ENCODE measurements at regions not wholly inside any gene's neighbourhood (a gene's known extent, or its start where the extent isn't known, plus 50 kb on each side); places are given as distances from the start of the nearest gene placed in this dataset.
"Not testable (repeated sequence)": the region's sequence is repeated elsewhere in the genome, so short reads cannot be mapped to it uniquely, and the experiment has no call there.

- not testable (repeated sequence) for ATAC-seq
Measured at GRCh38 chrX:23458957-23459356, 124.3 kb downstream of the PTCHD1 start.

DNA sequence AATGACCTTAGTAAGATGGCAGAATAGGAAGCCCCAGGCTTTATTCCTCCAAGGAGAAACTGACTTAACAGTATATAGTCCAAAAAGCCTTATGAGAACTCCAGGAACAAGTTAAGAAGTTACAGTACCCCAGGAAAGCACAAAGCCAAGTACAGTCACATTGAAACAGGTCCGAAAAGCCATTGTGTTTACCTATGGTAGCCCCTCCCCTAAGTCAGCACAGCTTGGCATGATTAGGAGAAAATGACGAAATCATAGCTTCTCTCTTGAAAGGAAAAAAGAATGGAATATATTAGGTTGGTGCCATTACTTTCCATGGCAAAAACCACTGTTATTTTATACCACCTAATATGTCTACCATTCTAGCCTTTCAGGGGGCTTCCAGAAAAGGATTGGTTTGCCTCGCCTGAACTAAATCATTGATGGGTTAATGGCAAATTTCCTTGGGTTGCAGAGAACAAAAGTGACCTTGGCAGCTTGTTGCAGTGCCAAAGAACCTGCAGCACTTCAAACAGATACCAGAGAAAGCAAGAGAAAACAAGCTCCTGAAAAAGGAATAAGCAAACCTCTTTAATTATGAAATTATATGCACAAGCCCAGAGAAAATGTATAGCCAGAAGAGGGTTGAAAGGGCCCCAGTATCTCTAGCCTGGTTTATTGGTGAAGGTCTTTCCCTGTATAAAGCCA is 130.6 kb downstream of the PTCHD1 start:
- TF ChIP-seq, protein P1, sequence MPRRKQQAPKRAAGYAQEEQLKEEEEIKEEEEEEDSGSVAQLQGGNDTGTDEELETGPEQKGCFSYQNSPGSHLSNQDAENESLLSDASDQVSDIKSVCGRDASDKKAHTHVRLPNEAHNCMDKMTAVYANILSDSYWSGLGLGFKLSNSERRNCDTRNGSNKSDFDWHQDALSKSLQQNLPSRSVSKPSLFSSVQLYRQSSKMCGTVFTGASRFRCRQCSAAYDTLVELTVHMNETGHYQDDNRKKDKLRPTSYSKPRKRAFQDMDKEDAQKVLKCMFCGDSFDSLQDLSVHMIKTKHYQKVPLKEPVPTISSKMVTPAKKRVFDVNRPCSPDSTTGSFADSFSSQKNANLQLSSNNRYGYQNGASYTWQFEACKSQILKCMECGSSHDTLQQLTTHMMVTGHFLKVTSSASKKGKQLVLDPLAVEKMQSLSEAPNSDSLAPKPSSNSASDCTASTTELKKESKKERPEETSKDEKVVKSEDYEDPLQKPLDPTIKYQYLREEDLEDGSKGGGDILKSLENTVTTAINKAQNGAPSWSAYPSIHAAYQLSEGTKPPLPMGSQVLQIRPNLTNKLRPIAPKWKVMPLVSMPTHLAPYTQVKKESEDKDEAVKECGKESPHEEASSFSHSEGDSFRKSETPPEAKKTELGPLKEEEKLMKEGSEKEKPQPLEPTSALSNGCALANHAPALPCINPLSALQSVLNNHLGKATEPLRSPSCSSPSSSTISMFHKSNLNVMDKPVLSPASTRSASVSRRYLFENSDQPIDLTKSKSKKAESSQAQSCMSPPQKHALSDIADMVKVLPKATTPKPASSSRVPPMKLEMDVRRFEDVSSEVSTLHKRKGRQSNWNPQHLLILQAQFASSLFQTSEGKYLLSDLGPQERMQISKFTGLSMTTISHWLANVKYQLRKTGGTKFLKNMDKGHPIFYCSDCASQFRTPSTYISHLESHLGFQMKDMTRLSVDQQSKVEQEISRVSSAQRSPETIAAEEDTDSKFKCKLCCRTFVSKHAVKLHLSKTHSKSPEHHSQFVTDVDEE (CRISPR knock-in tag; IDR thresholded peaks at IDR 0.05): no peak
- TF ChIP-seq ZNF8 (CRISPR knock-in tag; IDR thresholded peaks at IDR 0.05) (no peak), PPARA (CRISPR knock-in tag; IDR thresholded peaks at IDR 0.05; ENCODE audit: borderline replicate concordance) (no peak), ZNF565 (CRISPR knock-in tag; conservative IDR thresholded peaks at IDR 0.05; ENCODE audit: low read depth) (no peak), TCF4 (CRISPR knock-in tag; IDR thresholded peaks at IDR 0.05; ENCODE audit: borderline replicate concordance) (no peak), TOX (CRISPR knock-in tag; IDR thresholded peaks at IDR 0.05; ENCODE audit: borderline replicate concordance) (no peak), CSRNP3 (CRISPR knock-in tag; IDR thresholded peaks at IDR 0.05) (no peak), ZNF70 (CRISPR knock-in tag; IDR thresholded peaks at IDR 0.05) (no peak), ZFP3 (CRISPR knock-in tag; IDR thresholded peaks at IDR 0.05) (no peak), ZFP30 (CRISPR knock-in tag; IDR thresholded peaks at IDR 0.05) (no peak), BACH2 (CRISPR knock-in tag; IDR thresholded peaks at IDR 0.05; ENCODE audit: borderline replicate concordance) (no peak), ZC3H10 (CRISPR knock-in tag; IDR thresholded peaks at IDR 0.05) (no peak)

GRCh38 chrX:23465985-23466384 is 131.3 kb downstream of the PTCHD1 start:
- TF ChIP-seq ESRRG (CRISPR knock-in tag; IDR thresholded peaks at IDR 0.05): no peak
- no peak for TF ChIP-seq TOX (CRISPR knock-in tag; IDR thresholded peaks at IDR 0.05; ENCODE audit: borderline replicate concordance)
- no peak for TF ChIP-seq ISL1 (CRISPR knock-in tag; IDR thresholded peaks at IDR 0.05)
- TF ChIP-seq PPARA (CRISPR knock-in tag; IDR thresholded peaks at IDR 0.05; ENCODE audit: borderline replicate concordance): no peak
- no peak for TF ChIP-seq ARNTL (CRISPR knock-in tag; IDR thresholded peaks at IDR 0.05; ENCODE audit: borderline replicate concordance, low read depth)
- TF ChIP-seq, protein P2, sequence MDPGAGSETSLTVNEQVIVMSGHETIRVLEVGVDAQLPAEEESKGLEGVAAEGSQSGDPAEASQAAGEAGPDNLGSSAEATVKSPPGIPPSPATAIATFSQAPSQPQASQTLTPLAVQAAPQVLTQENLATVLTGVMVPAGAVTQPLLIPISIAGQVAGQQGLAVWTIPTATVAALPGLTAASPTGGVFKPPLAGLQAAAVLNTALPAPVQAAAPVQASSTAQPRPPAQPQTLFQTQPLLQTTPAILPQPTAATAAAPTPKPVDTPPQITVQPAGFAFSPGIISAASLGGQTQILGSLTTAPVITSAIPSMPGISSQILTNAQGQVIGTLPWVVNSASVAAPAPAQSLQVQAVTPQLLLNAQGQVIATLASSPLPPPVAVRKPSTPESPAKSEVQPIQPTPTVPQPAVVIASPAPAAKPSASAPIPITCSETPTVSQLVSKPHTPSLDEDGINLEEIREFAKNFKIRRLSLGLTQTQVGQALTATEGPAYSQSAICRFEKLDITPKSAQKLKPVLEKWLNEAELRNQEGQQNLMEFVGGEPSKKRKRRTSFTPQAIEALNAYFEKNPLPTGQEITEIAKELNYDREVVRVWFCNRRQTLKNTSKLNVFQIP (CRISPR knock-in tag; IDR thresholded peaks at IDR 0.05; ENCODE audit: borderline replicate concordance, low read depth): no peak
- ATAC-seq: no peak

More for the DNA sequence above, 130.6 kb downstream of the PTCHD1 start:
- ATAC-seq: no peak

GRCh38 chrX:23478056-23478455 is 143.4 kb downstream of the PTCHD1 start:
- ATAC-seq: no peak
- TF ChIP-seq TCF4 (CRISPR knock-in tag; IDR thresholded peaks at IDR 0.05; ENCODE audit: borderline replicate concordance) (no peak), BACH2 (CRISPR knock-in tag; IDR thresholded peaks at IDR 0.05; ENCODE audit: borderline replicate concordance) (no peak), CREB5 (CRISPR knock-in tag; IDR thresholded peaks at IDR 0.05; ENCODE audit: low read depth) (no peak), SNAI2 (CRISPR knock-in tag; IDR thresholded peaks at IDR 0.05) (no peak)

DNA sequence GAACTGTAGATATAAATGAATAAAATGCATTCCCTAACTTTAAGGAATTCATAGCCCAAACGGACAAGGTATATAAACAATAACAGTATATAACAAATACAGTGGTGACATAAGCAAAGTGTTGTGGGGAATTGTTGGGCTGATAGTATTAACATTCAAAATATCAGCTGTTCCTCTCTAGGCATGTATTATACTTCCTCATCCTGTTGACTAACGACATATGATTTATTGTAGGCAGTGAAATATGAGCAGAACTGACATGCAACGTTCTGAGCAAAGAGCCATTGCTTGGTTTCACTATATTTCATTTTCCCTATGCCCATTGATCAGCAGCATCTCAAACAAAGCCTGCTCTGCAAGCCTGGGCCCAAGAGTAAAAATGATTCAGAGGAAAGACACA is 143.9 kb downstream of the PTCHD1 start:
- ATAC-seq: no peak
- TF ChIP-seq TOX (CRISPR knock-in tag; IDR thresholded peaks at IDR 0.05; ENCODE audit: borderline replicate concordance) (no peak), ZNF565 (CRISPR knock-in tag; conservative IDR thresholded peaks at IDR 0.05; ENCODE audit: low read depth) (no peak), ZC3H10 (CRISPR knock-in tag; IDR thresholded peaks at IDR 0.05) (no peak), ZNF8 (CRISPR knock-in tag; IDR thresholded peaks at IDR 0.05) (no peak), CREB5 (CRISPR knock-in tag; IDR thresholded peaks at IDR 0.05; ENCODE audit: low read depth) (no peak), CSDC2 (CRISPR knock-in tag; IDR thresholded peaks at IDR 0.05) (no peak), ISL1 (CRISPR knock-in tag; IDR thresholded peaks at IDR 0.05) (no peak), OSR1 (CRISPR knock-in tag; IDR thresholded peaks at IDR 0.05) (no peak), GLIS3 (CRISPR knock-in tag; IDR thresholded peaks at IDR 0.05) (no peak), ARNTL (CRISPR knock-in tag; IDR thresholded peaks at IDR 0.05; ENCODE audit: borderline replicate concordance, low read depth) (no peak), ESRRG (CRISPR knock-in tag; IDR thresholded peaks at IDR 0.05) (no peak), ZFP3 (CRISPR knock-in tag; IDR thresholded peaks at IDR 0.05) (no peak), RARB (CRISPR knock-in tag; IDR thresholded peaks at IDR 0.05) (no peak), ZNF70 (CRISPR knock-in tag; IDR thresholded peaks at IDR 0.05) (no peak), ZFP30 (CRISPR knock-in tag; IDR thresholded peaks at IDR 0.05) (no peak)
- TF ChIP-seq, protein P3, sequence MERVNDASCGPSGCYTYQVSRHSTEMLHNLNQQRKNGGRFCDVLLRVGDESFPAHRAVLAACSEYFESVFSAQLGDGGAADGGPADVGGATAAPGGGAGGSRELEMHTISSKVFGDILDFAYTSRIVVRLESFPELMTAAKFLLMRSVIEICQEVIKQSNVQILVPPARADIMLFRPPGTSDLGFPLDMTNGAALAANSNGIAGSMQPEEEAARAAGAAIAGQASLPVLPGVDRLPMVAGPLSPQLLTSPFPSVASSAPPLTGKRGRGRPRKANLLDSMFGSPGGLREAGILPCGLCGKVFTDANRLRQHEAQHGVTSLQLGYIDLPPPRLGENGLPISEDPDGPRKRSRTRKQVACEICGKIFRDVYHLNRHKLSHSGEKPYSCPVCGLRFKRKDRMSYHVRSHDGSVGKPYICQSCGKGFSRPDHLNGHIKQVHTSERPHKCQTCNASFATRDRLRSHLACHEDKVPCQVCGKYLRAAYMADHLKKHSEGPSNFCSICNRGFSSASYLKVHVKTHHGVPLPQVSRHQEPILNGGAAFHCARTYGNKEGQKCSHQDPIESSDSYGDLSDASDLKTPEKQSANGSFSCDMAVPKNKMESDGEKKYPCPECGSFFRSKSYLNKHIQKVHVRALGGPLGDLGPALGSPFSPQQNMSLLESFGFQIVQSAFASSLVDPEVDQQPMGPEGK (CRISPR knock-in tag; IDR thresholded peaks at IDR 0.05; ENCODE audit: borderline replicate concordance): no peak

Measured in SK-N-SH treated with all-trans-retinoic acid at 6 μM for 48 hours (cell line).